NCI-H526 treated with DMSO at 0.1 percent for 48 hours (cell line): ENCODE measurements at regions not wholly inside any gene's neighbourhood (a gene's known extent, or its start where the extent isn't known, plus 50 kb on each side); places are given as distances from the start of the nearest gene placed in this dataset.
A peak's percentile ranks its signal among the peaks of the same experiment; 100 is the strongest.

Experiments
- DNase-seq: peaks from one replicate; lab custom pipeline; 2025; lab: John Stamatoyannopoulos, UW

DNA sequence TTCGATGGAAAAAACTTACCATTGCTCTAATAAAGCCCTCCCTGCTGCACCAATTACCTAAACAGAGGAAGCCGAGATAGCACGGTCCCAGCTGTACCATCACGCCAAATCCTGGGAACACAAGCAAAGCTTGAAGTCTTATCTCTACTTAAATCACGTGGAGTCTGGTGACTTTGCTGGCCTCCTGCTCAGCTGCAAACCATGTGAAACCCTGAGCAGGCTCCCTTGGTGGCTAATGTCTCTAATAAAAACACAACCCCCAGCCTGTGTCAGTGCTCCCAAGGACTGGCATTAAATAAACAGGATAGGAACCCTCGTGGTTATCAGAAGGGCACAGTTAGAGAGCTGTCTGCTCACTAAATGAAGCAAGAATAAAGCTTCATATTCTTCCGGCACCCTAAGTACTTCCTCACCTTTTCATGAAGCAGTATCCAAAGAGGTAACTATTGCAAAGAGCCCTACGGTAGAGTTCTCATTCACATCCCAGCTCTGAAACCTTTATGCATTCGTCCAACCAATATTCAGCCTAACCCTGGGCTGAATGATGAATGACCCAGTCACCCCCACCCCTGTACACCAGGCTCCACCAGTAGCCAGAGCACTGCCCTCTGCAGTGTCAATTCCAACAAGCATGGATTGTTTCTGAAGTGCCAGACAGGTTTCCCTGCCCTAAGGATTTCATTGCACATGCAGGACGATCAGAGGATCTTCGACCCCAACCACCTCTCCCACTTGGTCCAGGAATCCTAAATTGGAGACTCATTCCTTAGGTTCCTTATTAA lies 452.7 kb upstream of the TMPO start:
- no peak for DNase-seq

DNA sequence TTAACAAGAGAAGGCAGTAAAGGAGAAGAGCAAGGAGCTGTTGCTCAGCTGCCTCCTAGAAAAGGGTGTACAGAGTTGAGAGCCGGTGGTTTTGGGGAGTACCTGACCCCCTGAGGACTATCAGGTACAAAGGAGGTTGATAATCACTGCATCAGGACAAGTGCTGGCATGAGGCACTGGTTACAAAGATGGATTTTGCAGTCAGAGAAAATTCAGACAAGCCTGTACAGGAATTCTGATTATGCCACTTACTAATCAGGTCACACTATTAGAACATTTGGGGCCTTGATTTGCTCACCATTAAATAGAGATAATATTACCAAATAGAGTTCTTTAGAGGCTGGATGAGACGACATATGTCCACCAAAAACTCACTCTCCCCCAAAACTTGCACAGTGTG lies 450.9 kb upstream of the TMPO start:
- DNase-seq: no peak

DNA sequence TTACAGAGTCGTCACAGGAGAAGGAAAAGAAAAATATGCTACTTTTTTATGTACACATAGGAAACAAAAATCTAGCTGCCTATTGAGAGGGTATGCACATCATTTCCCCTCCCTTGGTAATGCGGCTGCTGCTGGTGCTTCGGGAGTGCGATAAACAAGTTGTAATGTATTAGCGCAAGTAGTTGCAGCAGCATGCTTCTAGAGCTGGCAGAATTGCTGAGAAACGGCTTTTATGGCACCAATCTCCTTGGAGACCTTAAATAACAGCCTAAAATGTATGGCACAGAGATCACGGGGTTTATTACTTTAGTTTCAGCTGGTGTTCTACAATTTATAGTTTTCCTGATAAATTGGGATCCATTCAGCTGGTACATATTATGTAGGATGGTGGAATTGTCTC lies 447.6 kb upstream of the TMPO start:
- DNase-seq: no peak

DNA sequence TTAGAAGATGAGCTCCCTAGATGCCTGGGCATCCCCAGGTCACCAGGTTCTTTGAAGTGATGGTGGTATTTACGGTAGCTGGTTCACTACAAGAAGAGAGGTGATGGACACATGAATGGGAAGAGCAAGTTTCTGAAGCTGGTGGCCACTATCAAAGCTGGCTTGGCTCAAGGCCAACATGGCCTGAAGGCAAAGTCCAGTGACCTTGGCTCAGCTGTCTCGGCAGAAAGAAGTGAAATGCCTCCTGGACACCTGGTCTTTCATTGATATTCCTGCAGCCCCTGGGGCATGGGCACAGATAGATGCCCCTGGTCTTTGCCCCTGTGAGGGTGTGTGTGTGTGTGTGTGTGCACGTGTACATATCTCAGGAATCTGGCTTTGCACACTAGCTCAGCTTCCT lies 441.8 kb upstream of the TMPO start:
- DNase-seq: no peak

DNA sequence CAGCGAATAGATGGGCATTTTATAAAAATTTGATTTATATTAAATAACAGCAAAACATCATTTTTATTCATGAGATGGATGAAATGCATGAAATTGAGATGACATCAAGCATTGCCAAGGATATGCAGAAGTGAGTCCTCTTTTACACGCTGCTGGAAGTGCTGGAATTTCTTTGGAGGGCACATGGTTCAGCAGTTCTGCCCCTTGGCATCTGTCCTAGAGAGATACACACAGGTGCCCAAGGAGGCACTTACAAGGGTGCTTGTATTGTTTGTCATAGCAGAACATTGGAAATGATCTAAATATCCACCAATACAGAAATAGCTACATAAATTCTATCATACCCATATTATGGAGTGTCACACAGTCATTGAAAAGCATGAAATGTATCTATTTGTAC lies 441.1 kb upstream of the TMPO start:
- no peak for DNase-seq

DNA sequence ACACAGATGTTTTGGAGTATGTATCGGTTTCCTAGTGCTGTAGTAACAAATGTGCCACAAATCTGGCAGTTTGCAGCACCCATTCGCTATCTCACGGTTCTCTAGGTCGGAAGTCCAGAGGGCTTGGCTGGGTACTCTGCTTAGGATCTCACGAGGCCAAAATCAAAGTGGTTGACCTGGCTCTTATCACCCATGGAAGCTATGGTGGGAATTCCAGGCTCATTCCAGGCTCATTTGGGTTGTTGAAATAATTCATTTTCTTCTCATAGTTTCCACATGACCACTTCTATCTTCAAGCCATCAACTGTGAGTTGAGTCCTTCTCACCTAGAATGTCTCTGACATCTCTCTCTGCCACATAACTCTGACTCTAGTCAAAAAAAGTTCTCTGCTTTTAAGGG lies 431.0 kb upstream of the TMPO start:
- no peak for DNase-seq

DNA sequence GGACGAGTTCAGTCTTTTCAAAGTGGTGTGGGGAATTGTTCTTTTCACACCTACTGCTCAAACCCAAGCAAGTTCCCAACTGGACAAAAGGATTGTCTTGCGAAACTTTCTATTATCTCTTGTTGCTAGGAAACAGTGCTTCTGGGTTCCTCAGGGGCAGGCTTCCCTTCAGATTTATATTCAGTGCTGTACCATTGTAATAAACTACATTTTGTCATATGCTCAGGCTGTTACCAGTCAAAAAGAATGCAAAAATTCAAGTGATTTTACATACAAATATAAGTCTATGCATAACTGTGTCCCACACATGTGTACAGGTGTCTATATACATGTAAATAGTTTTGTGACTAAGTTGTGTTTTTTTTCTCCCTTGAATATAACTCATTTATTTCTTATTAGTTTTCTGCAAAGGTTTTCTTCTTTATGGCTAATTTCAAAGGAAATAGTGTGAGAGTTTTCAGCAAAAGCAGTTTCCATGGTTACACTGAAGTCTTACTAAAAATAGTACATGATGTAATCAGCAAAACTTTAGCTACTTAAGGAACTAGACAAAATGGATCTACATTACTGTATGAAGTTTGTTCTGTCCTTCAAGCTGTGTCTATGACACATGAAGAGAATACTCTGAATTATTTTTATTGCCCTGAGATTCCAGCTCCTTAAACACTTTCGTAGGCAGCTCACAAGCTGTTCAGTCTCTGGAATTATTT lies 430.2 kb upstream of the TMPO start:
- DNase-seq: no peak

DNA sequence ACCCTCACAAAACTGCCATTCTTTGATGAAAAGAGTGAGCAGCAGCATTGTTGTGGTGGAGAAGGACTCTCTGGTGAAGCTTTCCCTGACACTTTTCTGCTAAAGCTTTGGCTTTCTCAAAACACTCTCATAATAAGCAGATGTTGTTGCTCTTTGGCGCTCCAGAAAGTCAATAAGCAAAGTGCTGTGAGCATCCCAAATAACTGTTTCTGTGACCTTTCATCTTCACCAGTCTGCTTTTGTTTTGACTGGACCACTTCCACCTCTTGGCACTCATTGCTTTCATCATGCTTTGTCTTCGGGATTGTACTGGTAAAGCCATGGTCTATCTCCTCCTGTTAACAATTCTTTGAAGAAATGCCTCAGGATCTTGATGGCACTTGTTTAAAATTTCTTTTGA lies 424.7 kb upstream of the TMPO start:
- DNase-seq: no peak

DNA sequence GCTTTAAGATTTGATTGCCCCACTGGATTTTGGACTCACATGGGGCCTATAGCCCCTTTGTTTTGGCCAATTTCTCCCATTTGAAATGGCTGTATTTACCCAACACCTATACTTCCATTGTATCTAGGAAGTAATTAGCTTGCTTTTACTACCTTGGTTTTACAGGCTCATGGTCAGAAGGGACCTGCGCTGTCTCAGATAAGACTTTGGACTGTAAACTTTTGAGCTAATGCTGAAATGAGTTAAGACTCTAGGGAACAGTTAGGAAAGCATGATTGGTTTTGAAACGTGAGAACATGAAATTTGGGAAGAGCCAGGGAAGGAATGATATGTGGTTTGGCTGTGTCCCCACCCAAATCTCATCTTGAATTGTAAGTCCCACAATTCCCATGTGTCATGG lies 419.0 kb upstream of the TMPO start:
- DNase-seq: no peak

DNA sequence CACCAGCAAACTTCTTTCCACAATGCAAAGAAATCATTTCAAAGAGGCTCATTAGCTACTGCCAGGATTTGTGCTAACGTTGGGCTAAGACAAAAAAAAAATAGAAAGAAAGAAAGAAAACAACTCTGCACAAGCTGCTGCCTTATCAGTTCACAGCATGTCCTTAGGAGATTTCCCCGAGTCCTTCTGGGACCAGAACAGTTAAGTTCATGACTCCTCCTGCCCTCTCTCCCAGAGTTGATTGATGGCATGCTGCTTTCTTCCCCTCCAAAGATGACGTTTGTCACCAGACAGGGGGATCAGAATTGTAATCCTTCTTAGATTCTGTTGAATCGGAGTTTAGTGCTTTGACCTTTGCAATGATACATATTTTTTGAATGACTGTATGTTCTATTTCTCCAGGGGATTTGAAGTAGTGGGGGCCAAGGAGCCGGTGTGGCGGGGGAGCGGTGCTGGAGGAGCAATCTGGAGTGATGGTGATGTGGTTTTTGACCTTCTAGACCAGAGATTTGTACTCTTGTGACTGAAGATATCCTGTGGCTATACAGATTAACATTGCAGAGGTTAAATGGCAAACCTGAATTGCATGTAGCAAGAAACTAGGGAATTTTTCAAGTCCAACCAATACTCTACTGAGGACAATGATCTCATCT lies 409.2 kb upstream of the TMPO start:
- no peak for DNase-seq

DNA sequence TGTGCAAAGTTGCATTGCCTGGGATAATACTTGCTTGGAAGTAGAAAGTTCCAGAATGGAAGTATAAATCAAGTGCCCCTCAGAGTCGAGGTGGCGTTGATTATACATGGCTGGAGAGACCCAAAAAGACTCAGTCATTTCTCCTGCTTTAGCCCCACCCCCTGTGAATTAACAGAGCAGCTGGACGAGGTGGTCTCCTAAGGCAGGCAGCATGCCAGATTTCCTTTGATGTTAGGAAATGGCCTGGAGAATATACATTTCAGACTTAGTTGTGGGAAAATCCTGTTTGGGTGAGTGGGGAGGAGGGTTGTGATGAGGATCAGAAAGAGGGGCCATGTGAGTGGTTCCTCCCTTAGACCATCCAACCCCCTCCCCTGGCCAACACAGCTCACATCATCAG lies 406.1 kb upstream of the TMPO start:
- no peak for DNase-seq

DNA sequence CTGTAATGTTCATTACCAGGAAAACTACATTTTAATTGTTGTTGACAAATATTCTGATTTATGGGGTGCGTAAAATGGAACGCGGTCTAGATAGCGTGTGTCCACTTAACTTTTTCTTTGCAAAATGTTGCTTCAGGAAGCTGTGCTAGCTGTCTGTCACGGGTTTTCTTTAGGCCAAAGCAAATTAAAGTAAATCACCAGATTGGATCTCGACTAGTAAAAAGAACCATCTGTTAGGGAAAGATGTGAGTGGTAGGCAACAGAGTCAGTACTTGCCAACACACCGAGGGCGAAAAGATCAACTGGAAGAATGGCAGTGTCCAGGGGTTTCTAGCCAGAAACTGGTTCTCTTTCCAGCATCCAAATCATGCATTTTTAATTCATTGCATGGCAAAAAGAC lies 404.9 kb upstream of the TMPO start:
- no peak for DNase-seq

DNA sequence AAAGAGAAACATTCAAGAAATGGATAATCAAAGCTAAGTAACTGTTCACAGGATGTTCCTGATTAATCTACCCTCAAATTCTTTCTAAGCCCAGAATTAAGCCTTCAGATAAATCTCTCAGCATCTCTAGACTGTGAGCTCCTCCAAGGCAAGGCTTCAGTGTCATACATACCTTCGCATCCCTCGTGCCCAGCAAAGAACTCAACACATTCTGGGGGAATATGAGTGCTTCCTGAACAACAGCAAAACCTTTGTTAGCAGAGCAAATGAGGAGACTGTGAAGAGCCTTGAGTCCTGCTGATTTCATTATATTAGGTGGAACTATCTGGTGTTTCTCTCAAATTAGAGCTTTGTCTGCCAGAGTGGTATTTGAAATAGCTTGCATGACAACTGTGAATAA lies 401.8 kb upstream of the TMPO start:
- DNase-seq: no peak

DNA sequence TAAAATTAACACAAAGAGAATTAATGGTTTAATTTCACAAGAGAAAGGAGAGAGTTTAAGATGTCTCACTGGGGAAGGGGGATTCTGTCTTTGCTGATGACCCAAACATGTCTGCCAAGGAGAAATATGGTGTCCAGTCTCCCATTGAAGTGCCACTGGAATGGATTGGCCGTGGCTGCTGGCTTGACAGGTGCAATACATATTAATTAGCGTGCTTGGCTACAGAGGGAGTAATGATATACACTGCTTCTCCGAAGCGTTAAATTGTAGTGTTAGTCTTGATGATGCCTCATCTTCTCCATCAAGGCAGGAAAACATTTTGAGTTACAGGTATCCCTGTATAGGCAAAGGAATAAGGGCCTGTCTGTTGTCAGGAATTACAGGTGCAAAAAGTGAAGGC lies 393.4 kb upstream of the TMPO start:
- DNase-seq: no peak

DNA sequence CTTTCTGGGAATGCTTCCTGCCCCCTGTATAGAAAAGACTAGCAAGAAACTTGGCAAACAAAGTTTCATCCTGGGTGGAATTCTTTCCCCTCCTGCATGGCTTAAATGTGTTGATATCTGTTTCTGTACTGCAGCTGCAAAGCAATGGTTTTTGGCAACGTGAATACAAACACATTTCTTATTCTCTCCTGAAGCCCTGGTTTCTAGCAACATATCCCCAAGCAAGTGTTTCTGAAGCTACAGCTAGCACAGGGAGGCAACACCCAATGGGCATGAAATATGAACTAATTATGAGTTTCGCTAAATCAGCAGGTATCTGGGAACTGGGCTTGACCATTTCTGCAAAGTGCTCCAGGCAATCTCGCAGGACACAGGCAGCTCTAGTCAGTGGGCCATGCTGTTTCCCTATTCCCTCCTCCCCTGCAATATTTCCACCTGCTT lies 392.3 kb upstream of the TMPO start:
- DNase-seq: no peak

DNA sequence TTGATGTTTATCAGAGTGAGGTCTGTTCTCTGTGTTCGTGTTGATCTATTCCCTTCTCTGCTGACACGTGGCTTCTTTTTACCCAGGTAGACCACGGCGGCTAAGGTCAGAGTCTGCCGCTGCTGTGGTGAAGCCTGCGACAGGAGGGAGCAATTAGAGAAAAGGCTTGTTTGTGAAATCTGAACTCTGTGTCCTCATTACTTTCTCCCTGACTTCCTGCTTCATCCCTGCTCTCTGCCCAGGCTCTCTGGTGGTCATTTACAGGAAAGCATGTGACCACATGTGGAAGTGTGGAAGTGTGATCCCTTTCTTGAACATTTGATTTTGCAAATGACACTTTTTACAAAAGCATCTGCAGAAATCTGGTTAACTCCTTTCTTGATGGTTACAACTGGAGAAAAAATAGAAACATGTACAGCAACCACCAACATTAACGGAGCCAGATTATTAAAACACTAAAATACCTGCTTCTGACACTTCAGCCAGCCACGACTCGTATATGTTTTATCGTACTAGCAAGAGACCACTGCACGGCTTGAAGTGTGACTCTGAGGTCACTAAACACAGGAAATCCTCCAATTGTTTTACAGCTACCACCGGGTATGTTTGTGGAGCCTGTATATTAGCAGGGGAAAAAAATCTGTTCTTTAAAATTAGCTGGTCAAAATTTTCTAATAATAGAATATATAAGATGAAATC lies 388.6 kb upstream of the TMPO start:
- DNase-seq: no peak

DNA sequence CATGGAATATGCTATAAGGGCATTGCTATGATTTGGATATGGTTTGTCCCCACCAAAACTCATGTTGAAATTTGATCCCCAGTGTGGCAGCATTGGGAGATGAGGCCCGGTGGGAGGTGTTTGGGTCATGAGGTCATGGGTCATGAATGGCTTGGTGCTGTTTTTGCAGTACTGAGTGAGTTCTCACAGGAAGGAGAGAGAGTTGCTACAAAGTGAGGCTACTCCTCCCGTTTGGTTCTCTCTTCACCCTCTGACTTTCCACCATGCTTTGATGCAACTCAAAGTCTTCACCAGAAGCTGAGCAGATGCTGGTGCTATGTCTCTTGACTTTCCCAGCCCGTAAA lies 388.1 kb upstream of the TMPO start:
- no peak for DNase-seq

DNA sequence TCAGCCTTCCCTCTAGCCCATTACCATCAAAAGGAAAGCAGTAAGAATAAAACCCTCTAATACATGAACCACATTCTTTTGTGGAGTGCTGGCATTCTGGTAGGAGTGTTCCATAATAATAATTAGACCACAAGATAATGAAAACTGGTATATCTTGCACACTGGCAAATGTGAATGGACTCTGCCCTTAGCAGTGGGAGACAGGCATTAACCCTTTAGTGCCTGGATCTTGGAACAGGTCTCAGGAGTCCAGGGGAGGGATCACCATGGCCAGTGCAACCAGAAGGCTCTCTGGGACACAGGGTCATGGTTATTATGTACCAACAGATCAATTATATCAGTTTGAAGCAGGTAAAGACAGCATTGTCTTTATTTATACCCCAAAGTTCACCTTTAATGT lies 387.5 kb upstream of the TMPO start:
- DNase-seq: no peak

DNA sequence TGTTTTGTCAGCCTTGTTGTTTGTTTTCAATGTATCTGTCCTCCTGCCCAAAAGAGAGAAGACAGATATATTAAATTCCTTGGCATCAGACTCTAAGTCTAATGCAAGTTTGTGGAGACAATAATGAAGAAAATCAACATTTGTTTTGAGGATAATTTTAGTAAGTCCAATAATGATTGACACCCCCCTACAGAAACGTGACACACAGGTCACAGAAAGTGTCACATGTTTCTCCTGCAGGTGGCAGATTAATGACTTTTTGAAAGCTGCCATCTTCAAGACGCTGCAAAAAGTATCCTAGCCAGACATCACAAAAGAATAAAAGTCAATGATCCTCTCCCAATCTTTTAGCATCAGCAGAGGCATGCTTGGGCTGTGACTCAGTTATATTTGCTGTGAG lies 378.8 kb upstream of the TMPO start:
- no peak for DNase-seq

DNA sequence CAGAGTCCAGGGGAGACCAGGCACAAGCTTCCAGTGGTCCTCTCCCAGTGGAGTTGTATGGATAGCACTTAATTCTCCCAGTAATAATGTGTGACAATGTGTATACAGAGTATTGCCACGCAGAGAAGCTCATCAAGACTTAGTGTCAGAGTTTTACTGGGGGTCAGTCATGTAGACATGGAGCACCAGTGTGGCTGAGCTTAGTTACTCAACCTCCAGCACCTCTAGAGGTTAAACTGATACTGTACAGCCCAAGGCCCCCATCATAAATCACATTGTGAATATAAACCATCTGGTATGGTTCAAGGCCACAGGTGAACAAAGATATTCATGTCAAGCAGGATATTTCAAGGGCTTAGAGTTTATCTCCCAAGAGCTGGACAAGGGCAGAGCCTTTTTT lies 378.1 kb upstream of the TMPO start:
- no peak for DNase-seq

DNA sequence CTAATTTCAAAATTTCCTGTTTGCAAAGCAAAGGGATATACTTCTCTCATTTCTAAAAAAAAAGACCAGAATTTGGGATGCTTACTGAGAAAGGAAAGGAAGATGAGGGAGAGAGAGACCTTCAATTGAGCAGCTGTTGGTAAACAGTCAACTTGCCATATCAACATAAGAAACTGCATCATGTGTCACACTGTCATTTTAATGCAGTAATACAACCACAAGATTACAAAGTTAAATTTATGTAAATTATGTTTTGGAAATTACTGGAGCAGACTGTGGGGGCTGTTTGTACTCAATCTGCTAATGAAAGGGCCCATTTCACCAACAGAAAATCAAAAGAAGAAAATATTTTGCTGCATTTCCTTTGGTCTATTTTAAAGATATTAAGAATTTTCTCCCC lies 370.4 kb upstream of the TMPO start:
- peak; percentile 58 for DNase-seq

DNA sequence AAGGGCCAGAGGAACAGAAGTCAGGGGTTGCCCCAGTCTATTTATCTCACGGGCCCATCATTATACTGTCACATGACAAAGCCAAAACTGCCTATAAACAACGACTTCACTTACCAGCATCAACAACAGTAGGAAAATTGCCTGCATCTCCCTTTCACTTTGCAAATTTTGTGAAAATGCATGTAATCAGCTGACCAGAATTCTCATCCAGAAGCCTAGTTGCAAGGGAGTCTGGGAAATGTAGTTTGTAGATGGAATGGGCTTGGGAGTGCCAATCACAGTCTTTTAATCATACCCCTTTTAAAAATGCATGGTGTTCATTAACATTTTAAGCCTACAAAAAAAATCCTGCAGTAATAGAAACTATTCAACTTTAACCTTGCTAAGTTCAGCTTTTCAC lies 369.3 kb upstream of the TMPO start:
- no peak for DNase-seq

DNA sequence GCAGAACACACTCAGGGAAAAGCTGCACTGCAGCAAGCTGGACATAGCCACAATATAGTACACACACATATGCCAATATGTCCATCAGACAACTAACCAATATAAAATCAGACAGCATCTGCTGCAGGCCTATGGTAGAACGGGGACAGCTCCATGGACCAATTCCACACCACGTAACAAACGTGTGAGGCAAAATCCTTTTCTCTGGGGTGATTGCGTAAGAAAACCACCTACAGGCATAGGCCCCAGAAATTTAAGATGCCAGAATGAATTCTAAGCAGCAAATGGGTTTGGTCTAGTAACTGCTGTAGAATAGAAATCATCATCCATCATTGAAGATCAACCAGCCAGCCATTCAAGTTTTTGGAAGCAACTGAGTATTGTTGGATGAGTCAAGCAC lies 368.9 kb upstream of the TMPO start:
- no peak for DNase-seq
